OCI-LY7 (cell line): ENCODE measurements at regions not wholly inside any gene's neighbourhood (a gene's known extent, or its start where the extent isn't known, plus 50 kb on each side); places are given as distances from the start of the nearest gene placed in this dataset.
"Not testable (repeated sequence)": the region's sequence is repeated elsewhere in the genome, so short reads cannot be mapped to it uniquely, and the experiment has no call there.

Experiments used
- CTCF ChIP-seq: fragments of 200-600 bp; sonication (generic); conservative IDR thresholded peaks from 2 replicates; pipeline ENCODE4 v1.5.1; 2014; ENCODE audit warnings: mild to moderate bottlenecking, antibody characterized with exemption, low read length, moderate library complexity, mixed read lengths
- EZH2phosphoT487 ChIP-seq: fragments of 200-600 bp; sonication (generic); IDR thresholded peaks from 2 replicates; pipeline ENCODE4 v1.6.1; 2018; ENCODE audit warnings: low read depth, borderline replicate concordance, mild to moderate bottlenecking, mixed run types, antibody characterized with exemption, low read length, moderate library complexity, mixed read lengths

DNA sequence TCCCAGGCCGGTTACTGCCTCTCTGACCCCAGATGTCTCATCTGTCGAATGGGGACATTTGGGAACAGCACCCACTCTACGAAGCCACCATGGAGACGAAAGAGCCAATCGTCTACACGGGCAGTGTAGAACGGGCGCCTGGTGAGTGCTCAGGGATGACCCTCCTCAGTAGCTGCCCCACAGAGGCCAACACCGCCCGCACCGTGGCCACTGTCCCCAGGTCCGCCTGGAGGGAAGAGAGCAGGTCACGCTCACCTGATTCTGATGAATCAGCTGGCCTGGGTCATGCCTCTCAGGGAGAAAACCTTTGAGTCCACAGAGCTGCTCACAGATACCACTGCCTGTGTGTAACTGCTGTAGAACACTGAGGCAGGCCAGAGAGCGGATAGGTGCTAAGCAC lies 105.1 kb upstream of the EFCAB3 start:
- TF ChIP-seq CTCF, EZH2phosphoT487: not testable (repeated sequence)
